Urothelium cell line (cell line): ENCODE measurements at regions not wholly inside any gene's neighbourhood (a gene's known extent, or its start where the extent isn't known, plus 50 kb on each side); places are given as distances from the start of the nearest gene placed in this dataset.

ENCODE experiments used
- DNase-seq: peaks from one replicate; pipeline ENCODE4 v3.0.0; 2011; ENCODE audit warnings: low spot score, mixed read lengths
- FAIRE-seq: peaks from 2 replicates; lab custom pipeline; 2011; peaks lifted over from hg19 to GRCh38; lab: Jason Lieb, UNC

DNA sequence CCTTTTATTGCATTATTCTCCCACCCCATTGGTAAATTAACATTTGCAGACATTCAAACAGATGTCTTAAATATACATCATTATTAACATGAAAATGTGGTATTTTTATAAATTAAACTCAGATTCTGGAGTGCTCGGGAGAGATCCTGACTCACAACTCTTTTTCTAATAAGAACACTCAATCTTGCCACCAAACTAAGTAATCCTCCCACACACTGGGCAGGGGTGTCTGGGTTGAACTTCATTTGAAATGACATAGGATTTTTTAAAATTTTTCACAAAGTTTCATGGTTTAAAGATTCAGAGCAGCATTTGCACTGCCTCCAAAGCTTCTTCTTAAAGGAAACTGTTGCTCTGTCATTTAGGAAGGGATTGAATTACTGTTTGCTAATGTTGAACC is 754.3 kb downstream of the MECOM start:
- no peak for FAIRE-seq
- no peak for DNase-seq

DNA sequence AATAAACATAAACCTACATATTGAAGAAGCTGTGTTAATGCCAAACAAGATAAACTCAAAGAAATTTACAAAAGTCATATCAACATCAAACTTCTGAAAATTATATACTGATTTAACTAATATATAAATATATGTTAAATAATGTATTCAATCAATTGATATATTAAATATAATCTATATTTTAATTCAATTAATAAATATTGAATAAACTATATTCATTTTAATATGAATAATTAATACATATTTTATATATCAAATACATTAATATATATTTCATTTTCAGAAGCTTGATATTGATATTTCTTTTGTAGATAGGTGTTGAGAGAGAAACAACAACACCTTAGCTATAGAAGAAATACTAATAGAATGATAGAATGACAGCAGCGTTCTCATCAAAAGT is 768.1 kb downstream of the MECOM start:
- no peak for FAIRE-seq
- DNase-seq, result no peak

GRCh38 chr3:168894214-168894613 is 769.3 kb downstream of the MECOM start:
- DNase-seq, result no peak
- no peak for FAIRE-seq

DNA sequence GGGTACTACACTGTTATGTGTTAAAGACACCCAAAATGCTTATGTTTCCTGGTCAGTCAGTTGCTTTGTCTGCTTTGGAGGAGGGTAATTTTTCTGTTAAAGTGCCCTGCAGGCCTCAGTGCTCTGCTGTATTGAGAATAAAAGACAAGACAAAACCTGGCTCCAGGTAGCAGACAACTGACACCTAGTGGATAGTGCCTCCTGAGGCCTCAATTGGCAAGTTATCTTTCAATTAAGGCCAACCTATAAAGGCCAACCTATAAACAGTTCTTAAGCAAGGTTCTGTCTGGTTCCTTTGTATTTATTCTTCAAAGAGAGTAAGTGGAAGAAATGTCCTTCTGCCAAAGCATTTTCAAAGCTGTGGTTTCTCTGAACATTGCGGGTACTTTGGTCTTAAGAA is 773.8 kb downstream of the MECOM start:
- FAIRE-seq (no peak), DNase-seq (no peak)

- FAIRE-seq (no peak), DNase-seq (no peak)
Observed at GRCh38 chr3:168888781-168889180, 774.7 kb downstream of the MECOM start.

DNA sequence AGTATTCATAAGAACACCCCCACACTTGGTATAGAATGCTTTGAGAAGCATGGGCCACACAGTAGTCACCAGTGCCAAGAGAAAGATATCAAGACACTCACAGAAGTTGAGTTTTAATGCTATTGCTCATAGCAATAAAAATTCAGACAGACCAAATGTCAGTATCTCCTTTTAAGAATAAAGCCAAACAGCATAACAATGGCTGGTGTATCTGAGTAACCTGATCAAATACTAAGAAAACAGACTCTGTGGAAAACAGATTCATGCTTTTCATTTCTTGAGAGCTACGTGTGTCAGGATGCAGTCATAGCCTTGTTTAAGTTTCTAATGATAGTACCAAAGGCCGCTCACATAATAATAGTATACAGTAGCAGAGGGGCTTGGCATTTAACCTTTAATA is 778.5 kb downstream of the MECOM start:
- FAIRE-seq (no peak), DNase-seq (peak; percentile 3)

DNA sequence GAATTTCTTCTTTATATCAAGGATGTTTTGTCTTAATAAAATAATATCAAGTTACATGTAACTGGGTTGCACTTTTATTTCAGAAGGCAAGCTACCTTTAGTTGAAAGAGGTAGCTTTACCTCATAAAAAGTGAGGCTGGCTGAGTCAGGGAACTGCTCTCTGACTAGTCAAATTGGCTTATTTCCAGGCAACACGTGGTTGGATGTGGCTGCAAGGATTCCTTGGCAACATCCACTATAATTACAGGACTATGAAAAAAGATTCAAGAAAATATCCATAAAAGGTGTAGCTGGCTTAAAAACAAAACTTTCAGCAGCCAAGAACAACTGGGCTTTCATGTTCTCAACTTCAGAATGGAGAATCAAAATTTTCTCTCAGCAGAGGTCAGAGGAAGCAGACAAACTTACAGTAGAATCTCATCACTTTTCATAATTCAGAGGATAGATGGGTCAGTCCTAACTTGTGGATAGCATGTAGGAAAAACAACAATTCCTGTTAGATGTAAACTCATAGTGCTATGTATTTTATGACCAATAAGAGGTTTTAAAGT is 779.1 kb downstream of the MECOM start:
- DNase-seq, result peak; percentile 46
- no peak for FAIRE-seq

GRCh38 chr3:168883145-168883544 is 780.4 kb downstream of the MECOM start:
- DNase-seq (no peak), FAIRE-seq (no peak)

- FAIRE-seq, result no peak
- peak; percentile 4 for DNase-seq
Observed at GRCh38 chr3:168881804-168882203, 781.7 kb downstream of the MECOM start.

- DNase-seq, result no peak
- FAIRE-seq, result no peak
Observed at GRCh38 chr3:168878655-168879054, 782.9 kb upstream of the GOLIM4 start.

GRCh38 chr3:168877899-168878298 is 782.2 kb upstream of the GOLIM4 start:
- FAIRE-seq (no peak), DNase-seq (no peak)

GRCh38 chr3:168876346-168877035 is 780.8 kb upstream of the GOLIM4 start:
- no peak for FAIRE-seq
- DNase-seq, result no peak

- no peak for FAIRE-seq
- no peak for DNase-seq
Observed at GRCh38 chr3:168872826-168873225, 777.1 kb upstream of the GOLIM4 start.

DNA sequence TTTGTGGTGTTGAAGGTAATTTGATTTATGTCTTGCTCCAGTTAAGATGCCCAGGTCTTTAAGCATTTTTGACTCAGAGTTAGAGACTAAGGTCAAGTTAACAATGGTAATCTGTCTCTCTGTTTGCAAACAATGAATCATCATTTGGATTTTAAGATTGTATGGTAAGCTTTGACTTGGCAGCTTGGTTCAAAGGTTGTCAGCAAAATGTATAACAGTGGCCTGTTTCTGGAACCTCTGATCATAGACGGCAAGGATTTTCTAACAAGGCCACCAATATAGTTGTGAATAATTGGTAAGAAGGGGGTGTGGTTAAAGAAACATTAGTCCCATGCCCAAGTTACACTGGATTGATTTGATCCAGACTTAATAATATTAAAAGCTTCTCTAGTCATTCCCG is 775.2 kb upstream of the GOLIM4 start:
- DNase-seq (peak; percentile 30), FAIRE-seq (no peak)

GRCh38 chr3:168865022-168865551 is 769.4 kb upstream of the GOLIM4 start:
- DNase-seq, result no peak
- FAIRE-seq, result no peak

DNA sequence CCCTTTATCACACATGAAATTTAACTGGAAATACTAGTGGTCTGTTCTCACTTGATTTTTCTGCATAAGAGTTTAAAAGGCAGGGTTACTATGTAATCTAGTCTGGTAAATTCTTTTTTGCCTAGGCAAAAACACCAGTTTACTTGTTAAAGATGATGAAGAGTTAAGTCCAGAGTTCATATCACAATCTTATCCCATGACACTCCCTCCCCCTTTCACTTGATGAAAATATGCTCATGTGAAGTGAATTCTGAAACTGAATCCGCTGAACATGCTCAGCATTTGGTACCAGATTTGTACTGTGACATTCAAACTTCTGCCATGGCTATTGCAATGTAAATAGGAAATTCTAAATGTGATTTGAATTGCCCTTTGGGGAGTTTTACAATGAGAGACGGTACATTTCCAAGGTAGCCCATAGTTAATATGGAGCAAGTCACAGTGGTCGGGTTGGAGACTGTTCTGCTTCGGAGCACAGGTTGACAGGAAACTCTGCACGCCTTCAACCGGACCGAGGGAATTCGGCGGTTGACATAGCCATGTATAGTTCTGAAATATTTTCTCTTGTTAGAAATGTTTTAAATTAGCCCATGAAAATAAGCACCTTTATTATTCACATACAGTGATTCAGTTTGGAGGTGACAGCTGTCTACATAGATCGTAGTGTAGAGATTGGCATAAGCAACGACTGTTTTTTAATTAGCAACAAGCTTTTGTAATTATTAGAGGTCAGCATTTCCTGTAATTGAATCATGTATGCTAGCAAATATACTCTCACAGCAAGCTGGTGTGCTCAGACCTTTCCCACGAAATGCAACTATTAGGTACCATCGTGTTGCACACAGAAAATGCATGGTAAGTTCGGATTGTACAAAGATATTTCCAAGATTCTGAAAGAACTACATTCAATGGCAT is 768.6 kb upstream of the GOLIM4 start:
- FAIRE-seq (no peak), DNase-seq (no peak)

DNA sequence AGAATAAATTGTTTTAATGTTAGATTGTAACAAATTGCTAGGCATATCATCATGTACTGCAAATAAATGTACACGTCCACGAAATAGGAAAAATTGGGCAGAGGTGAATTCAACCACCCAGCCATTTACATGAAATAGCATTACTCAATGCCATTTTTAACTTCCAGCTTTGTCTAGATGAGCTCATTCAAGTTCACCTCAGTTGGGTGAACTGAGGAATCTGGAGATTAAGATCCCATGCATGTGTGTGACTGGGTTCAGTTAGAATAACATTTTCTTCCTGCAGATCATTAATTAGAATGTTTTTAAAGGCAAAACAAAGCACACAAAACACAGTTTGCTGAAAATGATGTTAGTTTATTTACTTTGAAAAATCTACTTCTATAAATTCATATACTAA is 767.8 kb upstream of the GOLIM4 start:
- no peak for DNase-seq
- no peak for FAIRE-seq

- DNase-seq (no peak), FAIRE-seq (no peak)
Observed at GRCh38 chr3:168862466-168862865, 766.7 kb upstream of the GOLIM4 start.

GRCh38 chr3:168860592-168860991 is 764.9 kb upstream of the GOLIM4 start:
- FAIRE-seq (no peak), DNase-seq (no peak)

DNA sequence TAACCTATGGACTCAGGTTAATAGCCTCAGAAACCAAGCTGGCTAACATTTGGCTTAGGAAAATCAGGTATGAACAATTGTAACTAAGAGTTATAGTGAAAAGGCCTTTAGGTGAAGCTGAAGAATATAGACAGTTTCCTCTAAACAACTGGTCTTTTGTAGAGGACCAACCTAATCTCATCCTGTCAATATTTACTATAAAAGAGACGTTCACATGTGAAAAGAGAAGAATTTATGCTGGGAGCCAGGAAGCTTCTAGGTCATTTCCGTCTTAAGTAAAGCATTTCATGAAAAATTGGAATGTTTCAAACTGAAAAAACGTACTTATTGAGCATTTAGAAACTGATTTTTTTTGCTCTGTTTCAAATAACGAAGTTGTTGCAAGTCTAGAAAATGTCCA is 764.3 kb upstream of the GOLIM4 start:
- DNase-seq, result no peak
- FAIRE-seq, result no peak

GRCh38 chr3:168859574-168859973 is 763.9 kb upstream of the GOLIM4 start:
- DNase-seq, result no peak
- FAIRE-seq, result no peak

DNA sequence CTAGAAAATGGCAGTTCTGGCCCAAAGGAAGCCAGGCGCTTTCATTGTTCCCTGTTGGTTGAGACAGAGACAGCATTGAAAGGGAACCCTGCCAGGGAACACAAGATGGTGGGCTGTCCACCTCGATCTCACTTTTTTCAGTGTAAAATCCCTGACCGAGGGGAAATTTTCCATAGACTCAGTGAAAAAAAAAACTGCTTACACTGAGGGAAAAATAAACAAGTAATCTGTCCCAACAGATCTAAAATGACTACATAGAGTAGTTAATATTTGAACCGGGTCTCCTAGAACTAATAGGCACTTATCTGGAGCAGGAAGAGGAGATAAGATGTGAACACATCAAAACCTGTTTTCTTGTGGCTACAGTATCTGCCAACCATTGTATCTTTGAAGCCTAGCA is 763.4 kb upstream of the GOLIM4 start:
- FAIRE-seq, result no peak

More for the DNA sequence above, 763.4 kb upstream of the GOLIM4 start:
- DNase-seq, result no peak
